B cell (primary cell): ENCODE measurements at regions not wholly inside any gene's neighbourhood (a gene's known extent, or its start where the extent isn't known, plus 50 kb on each side); places are given as distances from the start of the nearest gene placed in this dataset.

ENCODE experiments used
- ATAC-seq: fragments of 200-7000 bp; cut with Tn5 transposase; one replicate; pipeline ENCODE4 v1.10.0; 2021; ENCODE audit warnings: low read depth, mild to moderate bottlenecking, moderate number of reproducible peaks, moderate library complexity
- CTCF ChIA-PET: fragments of 350-600 bp; sonication (Branson Sonifier 250); formaldehyde crosslinking; loops from one replicate; lab custom pipeline; 2021; ENCODE audit warnings: antibody characterized with exemption, inconsistent platforms; lab: Charles Lee
- POLR2A ChIA-PET: fragments of 350-600 bp; sonication (Branson Sonifier 250); formaldehyde crosslinking; loops from one replicate; lab custom pipeline; 2021; ENCODE audit warnings: antibody characterized with exemption; lab: Charles Lee
- DNase-seq: peaks from one replicate; pipeline ENCODE4 v3.0.0; 2013
- H2AFZ ChIP-seq: 2 replicates; pipeline ENCODE4 v1.6.1; 2012; ENCODE audit warnings: mild to moderate bottlenecking, low read depth, low read length; ENCODE audit not compliant: insufficient read depth, poor library complexity, severe bottlenecking
- H3K27ac ChIP-seq, 2 donors: 1 replicate in 1 of 2; 2 replicates in 1 of 2; pipeline ENCODE4 v1.5.1; 2012 to 2013; ENCODE audit warnings: low read length in 2 of 2, mild to moderate bottlenecking in 2 of 2, moderate library complexity in 1 of 2
- H3K27me3 ChIP-seq, 4 experiments: fragments of 200-600 bp in 1 of 4; sonication (generic) in 1 of 4; replicated peaks in 1 of 4; 1 replicate in 2 of 4; 2 replicates in 2 of 4; pipeline versions ENCODE4 v1.6.1 to v1.7.0; 2013 to 2016; ENCODE audit warnings: low read length in 3 of 4, mild to moderate bottlenecking in 2 of 4, mixed read lengths in 1 of 4, moderate library complexity in 1 of 4; ENCODE audit not compliant: insufficient read depth in 4 of 4, control insufficient read depth in 3 of 4; ENCODE audit errors: control extremely low read depth in 1 of 4
- H3K36me3 ChIP-seq, 2 experiments: replicated peaks in 1 of 2; 1 replicate in 1 of 2; 2 replicates in 1 of 2; pipeline versions ENCODE4 v1.6.1 to v1.7.1; 2013; ENCODE audit warnings: low read length in 1 of 2; ENCODE audit not compliant: insufficient read depth in 2 of 2, control insufficient read depth in 1 of 2; ENCODE audit errors: control extremely low read depth in 1 of 2, extremely low read depth in 1 of 2
- H3K4me1 ChIP-seq, 2 donors: fragments of 200-600 bp in 1 of 2; sonication (generic) in 1 of 2; 1 replicate in 1 of 2; 2 replicates in 1 of 2; pipeline versions ENCODE4 v1.5.1 to v1.6.1; 2013 to 2017; ENCODE audit warnings: low read length in 2 of 2; ENCODE audit not compliant: control insufficient read depth in 2 of 2, insufficient read depth in 2 of 2
- H3K4me2 ChIP-seq: replicated peaks from 2 replicates; pipeline ENCODE3; 2012; ENCODE audit warnings: mild to moderate bottlenecking, low read depth, low read length; ENCODE audit not compliant: poor library complexity, severe bottlenecking
- H3K4me3 ChIP-seq, 5 experiments: fragments of 200-600 bp in 1 of 5; sonication (generic) in 1 of 5; 1 replicate in 3 of 5; 2 replicates in 2 of 5; pipeline versions ENCODE4 v1.5.1 to v1.7.0; 2011 to 2016; ENCODE audit warnings: low read length in 4 of 5, mild to moderate bottlenecking in 4 of 5, low read depth in 2 of 5, control low read depth in 1 of 5, moderate library complexity in 1 of 5; ENCODE audit not compliant: insufficient read depth in 1 of 5; ENCODE audit errors: control extremely low read depth in 1 of 5, extremely low read depth in 1 of 5
- H3K79me2 ChIP-seq: fragments of 200-600 bp; sonication (generic); one replicate; pipeline ENCODE4 v1.6.0; 2016; ENCODE audit warnings: low read length; ENCODE audit not compliant: control insufficient read depth, insufficient read depth
- H3K9ac ChIP-seq: fragments of 200-600 bp; sonication (generic); 2 replicates; pipeline ENCODE4 v1.6.1; 2017; ENCODE audit warnings: mild to moderate bottlenecking, low read length, moderate library complexity
- H3K9me3 ChIP-seq, 3 donors: one replicate each; pipeline versions ENCODE4 v1.6.1 to v1.7.1; 2013; ENCODE audit warnings: low read length in 2 of 3; ENCODE audit not compliant: control insufficient read depth in 2 of 3, insufficient read depth in 1 of 3; ENCODE audit errors: control extremely low read depth in 1 of 3
- H4K20me1 ChIP-seq: 2 replicates; pipeline ENCODE4 v1.6.0; 2012; ENCODE audit warnings: mild to moderate bottlenecking, low read length; ENCODE audit not compliant: insufficient read depth, control insufficient read depth, poor library complexity, severe bottlenecking
- H3K27ac Mint-ChIP-seq: one replicate; pipeline ENCODE4 v1.8.0; 2021; ENCODE audit warnings: mixed read lengths
- H3K27me3 Mint-ChIP-seq: one replicate; pipeline ENCODE4 v1.8.0; 2021; ENCODE audit warnings: mixed read lengths
- H3K4me1 Mint-ChIP-seq: one replicate; pipeline ENCODE4 v1.8.0; 2021; ENCODE audit warnings: mixed read lengths
- H3K4me3 Mint-ChIP-seq: one replicate; pipeline ENCODE4 v1.8.0; 2021; ENCODE audit warnings: mixed read lengths
- H3K9me3 Mint-ChIP-seq: one replicate; pipeline ENCODE4 v1.8.0; 2022; ENCODE audit warnings: mixed read lengths; ENCODE audit not compliant: insufficient read depth
- CTCF ChIP-seq: fragments of 200-600 bp; IDR thresholded peaks from one replicate; pipeline ENCODE4 v1.8.0; 2022; ENCODE audit warnings: antibody characterized with exemption, mild to moderate bottlenecking
- EZH2 ChIP-seq: IDR thresholded peaks from 2 replicates; pipeline ENCODE4 v1.6.1; 2012; ENCODE audit warnings: borderline replicate concordance, low read depth, mild to moderate bottlenecking, moderate library complexity, low read length; ENCODE audit not compliant: insufficient read depth, poor library complexity, severe bottlenecking
- WGBS: methylation state at CpG from one replicate; pipeline ENCODE4 v1.1.5; 2013; ENCODE audit warnings: missing lambda C conversion rate; ENCODE audit not compliant: insufficient coverage; 5-methylcytosine and 5-hydroxymethylcytosine counted together
- intact Hi-C: fragments of 100-400 bp; cut with micrococcal nuclease; formaldehyde crosslinking; loops from one replicate; pipeline ENCODE4 v1.10.0; 2022

- H2AFZ ChIP-seq: no peak overlapping the region
- no peaks in the 10 kb centered on the region for H3K9me3 Mint-ChIP-seq
- H3K27ac Mint-ChIP-seq: no peak overlapping the region
- H4K20me1 ChIP-seq: no peaks in the 10 kb centered on the region
- DNase-seq (no peak), ATAC-seq (no peak)
- H3K9me3 ChIP-seq: no peaks in the 10 kb centered on the region
- no peak overlapping the region for H3K27ac ChIP-seq
- H3K4me1 Mint-ChIP-seq: no peaks in the 10 kb centered on the region
- peaks cover 0 to 8% (median 4%) of the 10 kb centered on the region in 4 experiments for H3K27me3 ChIP-seq
- ChIA-PET CTCF (interaction anchor here (0.8 kb wide), 1 partner anchor 9 kb away, joined by 3 read pairs; no protein-coding TSS in a partner anchor), POLR2A (no interaction called here)
- peaks cover 30% of the 10 kb centered on the region for H3K27me3 Mint-ChIP-seq
- no peak overlapping the region for H3K4me2 ChIP-seq
- no CpG with 5 or more reads among the region's 3 CpGs for WGBS
- intact Hi-C loops: no loop called here
- no peak for TF ChIP-seq EZH2
- no peak for TF ChIP-seq CTCF
- no peaks in the 10 kb centered on the region for H3K36me3 ChIP-seq
- no peaks in the 10 kb centered on the region for H3K4me1 ChIP-seq
- no peak overlapping the region for H3K9ac ChIP-seq
- no peaks in the 10 kb centered on the region for H3K79me2 ChIP-seq
- H3K4me3 Mint-ChIP-seq: no peak overlapping the region
- no peak overlapping the region for H3K4me3 ChIP-seq
These were observed 146.4 kb downstream of the EMP1 start for GRCh38 chr12:13342971-13343370.

- intact Hi-C loops: no loop called here
- Mint-ChIP-seq H3K4me3 (no peak overlapping the region), H3K4me1 (no peaks in the 10 kb centered on the region), H3K27ac (no peak overlapping the region), H3K27me3 (peaks cover 33% of the 10 kb centered on the region), H3K9me3 (no peaks in the 10 kb centered on the region)
- ChIA-PET CTCF (no interaction called here), POLR2A (no interaction called here)
- no peaks in the 10 kb centered on the region for H3K79me2 ChIP-seq
- 61% methylated on average over 1 of the region's 1 CpG for WGBS
- peaks cover 0 to 3% (median 2%) of the 10 kb centered on the region in 4 experiments for H3K27me3 ChIP-seq
- H3K9me3 ChIP-seq: no peaks in the 10 kb centered on the region
- DNase-seq (no peak), ATAC-seq (no peak)
- no peak overlapping the region for H3K9ac ChIP-seq
- no peaks in the 10 kb centered on the region for H3K4me1 ChIP-seq
- H2AFZ ChIP-seq: no peak overlapping the region
- no peaks in the 10 kb centered on the region for H4K20me1 ChIP-seq
- no peak overlapping the region for H3K4me2 ChIP-seq
- no peak for TF ChIP-seq CTCF
- no peak overlapping the region for H3K27ac ChIP-seq
- H3K36me3 ChIP-seq: no peaks in the 10 kb centered on the region
- no peak overlapping the region for H3K4me3 ChIP-seq
These were observed 143.6 kb downstream of the EMP1 start for GRCh38 chr12:13340149-13340548.
